HEK293 (cell line): ENCODE measurements at regions not wholly inside any gene's neighbourhood (a gene's known extent, or its start where the extent isn't known, plus 50 kb on each side); places are given as distances from the start of the nearest gene placed in this dataset.
A peak's percentile ranks its signal among the peaks of the same experiment; 100 is the strongest.

Experiments used
- CTCF ChIA-PET: fragments of 350-600 bp; formaldehyde crosslinking; extraction: SDS; loops from one replicate; lab custom pipeline; 2021; ENCODE audit warnings: antibody characterized with exemption; lab: Yijun Ruan, JAX
- POLR2A ChIA-PET: fragments of 300-600 bp; formaldehyde crosslinking; extraction: SDS; loops from one replicate; lab custom pipeline; 2020; ENCODE audit warnings: antibody characterized with exemption, inconsistent platforms; lab: Yijun Ruan, JAX
- H3K27ac ChIP-seq: fragments of 200-500 bp; sonication (Bioruptor generic); 2 replicates; pipeline ENCODE4 v1.5.1; 2014; ENCODE audit warnings: low read depth, low read length, control low read depth, inconsistent platforms; ENCODE audit errors: extremely low read depth
- H3K36me3 ChIP-seq, 2 experiments: fragments of 200-500 bp in 1 of 2; sonication (Bioruptor generic) in 1 of 2; 1 replicate in 1 of 2; 2 replicates in 1 of 2; pipeline ENCODE4 v1.5.1; 2014 to 2017; ENCODE audit warnings: inconsistent platforms in 2 of 2, low read length in 2 of 2; ENCODE audit not compliant: control insufficient read depth in 2 of 2, insufficient read depth in 1 of 2
- H3K4me1 ChIP-seq: fragments of 200-500 bp; sonication (Bioruptor generic); 2 replicates; pipeline ENCODE4 v1.5.1; 2014; ENCODE audit warnings: mild to moderate bottlenecking, low read length, inconsistent platforms; ENCODE audit not compliant: control insufficient read depth, insufficient read depth
- H3K4me3 ChIP-seq: 2 replicates; pipeline ENCODE4 v1.5.1; 2011; ENCODE audit warnings: low read depth, mild to moderate bottlenecking, control low read depth, low read length, moderate library complexity
- H3K9me3 ChIP-seq: fragments of 200-500 bp; sonication (Bioruptor generic); 2 replicates; pipeline ENCODE4 v1.5.1; 2014; ENCODE audit warnings: low read depth, low read length, inconsistent platforms; ENCODE audit not compliant: control insufficient read depth, insufficient read depth
- CTCF ChIP-seq: fragments of 450-650 bp; formaldehyde crosslinking; IDR thresholded peaks from 2 replicates; pipeline ENCODE4 v1.5.1; 2016; ENCODE audit warnings: missing biosample characterization, missing genetic modification characterization
- GLI2 ChIP-seq: fragments of 450-650 bp; formaldehyde crosslinking; IDR thresholded peaks from 2 replicates; pipeline ENCODE4; 2017; ENCODE audit warnings: missing biosample characterization, missing genetic modification characterization, low read depth, borderline replicate concordance
- MYNN ChIP-seq: fragments of 450-650 bp; formaldehyde crosslinking; IDR thresholded peaks from 2 replicates; pipeline ENCODE4 v1.5.1; 2016; ENCODE audit warnings: missing biosample characterization, missing genetic modification characterization, borderline replicate concordance
- PBX3 ChIP-seq: sonication (generic); formaldehyde crosslinking; IDR thresholded peaks from 2 replicates; pipeline ENCODE4 v1.8.1; 2022; ENCODE audit warnings: mild to moderate bottlenecking, moderate library complexity, missing genetic modification reagents
- PRDM2 ChIP-seq: fragments of 450-650 bp; formaldehyde crosslinking; IDR thresholded peaks from 2 replicates; pipeline ENCODE4 v1.5.1; 2016; ENCODE audit warnings: missing biosample characterization, missing genetic modification characterization, borderline replicate concordance
- SETDB1 ChIP-seq: IDR thresholded peaks from one replicate; pipeline ENCODE4 v1.6.1; 2017; ENCODE audit warnings: mild to moderate bottlenecking, low read length, moderate library complexity, mixed read lengths; ENCODE audit not compliant: insufficient read length
- ZBTB20 ChIP-seq: fragments of 450-650 bp; formaldehyde crosslinking; IDR thresholded peaks from 2 replicates; pipeline ENCODE4 v1.5.1; 2016; ENCODE audit warnings: missing biosample characterization, missing genetic modification characterization
- ZEB2 ChIP-seq: fragments of 450-650 bp; formaldehyde crosslinking; IDR thresholded peaks from 2 replicates; pipeline ENCODE4 v1.5.1; 2016; ENCODE audit warnings: missing biosample characterization, missing genetic modification characterization
- ZFP3 ChIP-seq: fragments of 450-650 bp; formaldehyde crosslinking; IDR thresholded peaks from 2 replicates; pipeline ENCODE4 v1.5.1; 2016; ENCODE audit warnings: low read depth, missing biosample characterization, missing genetic modification characterization
- ZFP37 ChIP-seq: fragments of 450-650 bp; formaldehyde crosslinking; IDR thresholded peaks from 2 replicates; pipeline ENCODE4 v1.5.1; 2016; ENCODE audit warnings: missing biosample characterization, missing genetic modification characterization
- ZNF112 ChIP-seq: fragments of 450-650 bp; formaldehyde crosslinking; IDR thresholded peaks from 2 replicates; pipeline ENCODE4 v1.5.0; 2017; ENCODE audit warnings: missing biosample characterization, missing genetic modification characterization
- ZNF214 ChIP-seq: fragments of 450-650 bp; formaldehyde crosslinking; IDR thresholded peaks from 2 replicates; pipeline ENCODE4 v1.5.1; 2017; ENCODE audit warnings: missing biosample characterization, mild to moderate bottlenecking, missing genetic modification characterization, borderline replicate concordance
- ZNF518A ChIP-seq: fragments of 450-650 bp; formaldehyde crosslinking; conservative IDR thresholded peaks from 2 replicates; pipeline ENCODE4 v1.5.1; 2016; ENCODE audit warnings: low read depth, missing biosample characterization, missing genetic modification characterization
- ZNF521 ChIP-seq: fragments of 450-650 bp; formaldehyde crosslinking; IDR thresholded peaks from 2 replicates; pipeline ENCODE4 v1.5.1; 2017; ENCODE audit warnings: missing biosample characterization, mild to moderate bottlenecking, missing genetic modification characterization
- ZNF544 ChIP-seq: fragments of 450-650 bp; formaldehyde crosslinking; IDR thresholded peaks from 2 replicates; pipeline ENCODE4 v1.5.0; 2017; ENCODE audit warnings: missing biosample characterization, missing genetic modification characterization
- ZNF549 ChIP-seq: fragments of 450-650 bp; IDR thresholded peaks from 2 replicates; pipeline ENCODE4 v1.5.1; 2018; ENCODE audit warnings: missing biosample characterization, missing genetic modification characterization, mild to moderate bottlenecking, inconsistent platforms, moderate library complexity
- ZNF654 ChIP-seq: fragments of 450-650 bp; formaldehyde crosslinking; IDR thresholded peaks from 2 replicates; pipeline ENCODE4 v1.5.1; 2016; ENCODE audit warnings: low read depth, missing biosample characterization, missing genetic modification characterization
- ZNF747 ChIP-seq: fragments of 450-650 bp; formaldehyde crosslinking; IDR thresholded peaks from 2 replicates; pipeline ENCODE4 v1.5.1; 2016; ENCODE audit warnings: missing biosample characterization, missing genetic modification characterization
- ZNF785 ChIP-seq: fragments of 450-650 bp; formaldehyde crosslinking; IDR thresholded peaks from 2 replicates; pipeline ENCODE4 v1.5.1; 2016; ENCODE audit warnings: missing biosample characterization, missing genetic modification characterization
- ZNF792 ChIP-seq: fragments of 450-650 bp; formaldehyde crosslinking; IDR thresholded peaks from 2 replicates; pipeline ENCODE4 v1.5.1; 2016; ENCODE audit warnings: missing biosample characterization, missing genetic modification characterization

DNA sequence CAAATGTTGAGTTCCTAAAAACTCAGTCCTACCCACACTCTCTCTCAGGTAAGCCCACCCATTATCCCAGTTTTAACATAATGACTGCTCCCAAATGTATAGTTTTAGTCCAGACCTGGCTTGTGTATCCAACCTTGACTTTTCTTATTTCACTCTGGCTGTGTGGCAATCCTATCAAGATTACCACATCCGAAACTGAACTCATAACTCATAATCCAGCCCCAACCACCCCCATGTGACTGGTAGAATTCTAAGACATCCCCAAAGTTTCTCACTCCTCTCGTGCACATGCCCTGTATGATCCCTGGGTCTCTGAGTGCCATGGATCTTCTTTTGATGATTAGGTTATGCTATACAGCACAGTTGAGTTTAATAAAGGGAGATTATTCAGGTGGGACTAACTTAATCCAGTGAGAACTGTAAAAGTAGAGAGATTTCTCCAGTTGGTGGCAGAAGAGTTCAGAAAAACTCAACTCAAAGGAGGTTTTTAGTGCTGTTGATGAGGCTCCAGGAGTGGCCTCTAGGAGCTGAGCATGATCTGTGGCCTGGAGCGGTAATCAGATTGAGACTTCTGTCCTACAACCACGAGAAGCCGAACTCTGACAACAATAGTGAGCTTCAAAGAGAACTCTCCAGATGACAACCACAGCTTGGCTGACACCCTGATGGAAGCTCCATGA lies 413.4 kb downstream of the ZNF536 start (continued):
- TF ChIP-seq PRDM2 (tag by site-specific recombination) (no peak), MYNN (tag by site-specific recombination) (no peak), ZNF518A (no peak), ZNF112 (tag by site-specific recombination) (no peak)

DNA sequence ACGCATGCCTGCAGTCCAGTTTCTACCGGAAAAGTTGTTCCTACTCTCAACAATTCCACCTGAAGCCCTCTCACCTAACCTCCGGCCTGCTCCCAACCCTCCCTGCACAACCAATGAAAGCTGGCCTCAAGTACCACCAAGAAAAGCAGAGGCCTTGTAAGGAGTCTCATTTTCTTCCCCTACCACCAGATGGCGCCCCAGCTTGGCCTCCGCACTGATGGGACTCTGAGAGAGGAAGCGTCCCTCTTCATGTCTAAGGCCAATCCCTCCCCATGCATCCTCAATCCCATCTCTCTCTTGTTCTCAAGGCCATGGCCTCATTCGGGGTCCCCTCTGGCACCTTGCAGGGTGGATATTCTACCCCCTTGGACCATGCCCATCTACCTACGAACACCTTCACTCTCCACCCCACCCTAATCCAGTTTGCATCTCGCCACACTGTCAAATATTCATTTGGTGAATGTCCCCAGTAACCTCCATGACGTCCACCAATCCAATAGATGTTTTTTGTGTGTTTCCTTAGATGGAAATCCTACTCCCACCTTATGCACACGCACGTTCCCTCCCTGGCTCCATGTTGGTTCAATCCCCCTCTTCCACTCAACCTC lies 412.8 kb downstream of the ZNF536 start:
- Histone ChIP-seq H3K4me1 (no peaks in the 10 kb centered on the region), H3K9me3 (no peaks in the 10 kb centered on the region; the same call in 1 of the 2 replicates), H3K27ac (no peak overlapping the region), H3K36me3 (no peaks in the 10 kb centered on the region), H3K4me3 (no peak overlapping the region)
- POLR2A ChIA-PET, result no interaction called here
- CTCF ChIA-PET, result interaction anchor here (0.5 to 3.7 kb wide), 48 partner anchors 8 to 1704 kb away, joined by 3 to 29 read pairs (median 4); no protein-coding TSS in a partner anchor
- TF ChIP-seq ZNF544 (tag by site-specific recombination) (0 out of 2 replicates have a peak, but pooled peaks have one; percentile 2), ZNF792 (tag by site-specific recombination) (no peak), ZNF521 (tag by site-specific recombination) (no peak), ZNF654 (tag by site-specific recombination) (peak; percentile 81), ZNF747 (tag by site-specific recombination) (no peak), ZNF785 (tag by site-specific recombination) (no peak; the same call in 1 of the 2 replicates), ZNF214 (tag by site-specific recombination) (no peak), PBX3 (0 out of 2 replicates have a peak, but pooled peaks have one; percentile 41), ZFP3 (tag by site-specific recombination) (no peak), ZFP37 (no peak), ZNF549 (tag by site-specific recombination) (no peak), ZBTB20 (tag by site-specific recombination) (no peak), GLI2 (tag by site-specific recombination) (no peak), SETDB1 (no peak), ZEB2 (no peak), CTCF (tag by site-specific recombination) (peak; percentile 92)
